ENCODE measurements at regions not wholly inside any gene's neighbourhood (a gene's known extent, or its start where the extent isn't known, plus 50 kb on each side); places are given as distances from the start of the nearest gene placed in this dataset.

DNA sequence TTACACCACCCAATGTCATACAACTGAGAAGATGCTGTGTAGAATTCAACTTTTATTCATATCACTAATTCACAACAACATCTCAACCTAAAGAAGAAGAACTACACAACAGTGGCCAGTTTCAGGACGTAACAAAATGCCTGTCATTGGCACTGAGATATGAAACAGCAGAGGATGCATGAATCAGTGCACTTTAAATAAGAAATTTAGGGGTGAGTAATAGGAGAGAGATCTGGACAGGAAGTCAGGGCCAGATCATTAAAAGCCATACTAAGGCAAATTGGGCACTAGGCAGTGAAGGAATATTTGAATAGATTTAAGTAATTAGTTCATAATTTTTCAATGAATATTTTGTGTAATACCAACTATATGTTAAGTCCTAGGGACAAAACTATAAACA lies 510.5 kb downstream of the PLPP3 start:
- DNase-seq (ENCODE audit: low read depth): no peak

GRCh38 chr1:56068210-56068609 lies 511.2 kb downstream of the PLPP3 start:
- DNase-seq (ENCODE audit: low read depth): no peak

DNA sequence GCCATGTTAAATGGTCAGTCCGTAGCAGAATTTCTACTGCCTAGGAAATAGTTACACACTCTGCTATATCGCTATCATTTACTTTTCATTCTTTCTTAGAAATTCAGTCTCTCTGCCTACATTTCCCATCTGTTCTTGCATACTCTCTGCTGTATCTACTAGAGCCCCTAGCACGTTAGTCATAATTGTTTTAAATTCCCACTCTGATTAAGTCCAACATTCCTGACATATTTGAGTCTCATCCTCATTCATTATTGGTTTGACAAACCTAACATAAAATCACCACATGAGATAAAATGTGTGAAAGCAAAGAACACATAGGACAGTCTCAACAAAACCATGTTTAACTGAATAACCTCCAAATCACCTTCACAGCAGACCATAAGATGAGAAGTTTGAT lies 513.6 kb downstream of the PLPP3 start:
- no peak for DNase-seq (ENCODE audit: low read depth)

DNA sequence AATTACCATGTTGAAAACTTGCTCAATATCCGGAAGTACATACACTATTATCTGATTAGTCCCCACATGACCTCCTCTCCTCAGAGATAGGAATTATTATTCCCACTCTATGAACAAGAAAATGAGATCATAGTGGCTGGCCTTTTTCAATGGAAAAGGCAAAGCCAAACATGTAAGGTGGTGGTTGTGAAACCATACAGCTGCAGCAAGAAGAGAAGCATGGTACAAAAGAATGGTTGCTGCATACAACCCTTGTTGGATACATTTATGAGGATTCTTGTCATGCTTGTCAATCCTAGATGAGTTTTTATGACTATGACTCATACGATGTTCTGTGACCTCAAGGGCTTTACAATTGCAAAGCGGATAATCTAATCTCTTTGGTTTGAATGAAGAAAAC lies 514.7 kb downstream of the PLPP3 start:
- DNase-seq (ENCODE audit: low read depth): no peak

- DNase-seq (ENCODE audit: low read depth): no peak
Measured at GRCh38 chr1:56063461-56063860, 515.9 kb downstream of the PLPP3 start.

- no peak for DNase-seq (ENCODE audit: low read depth)
Measured at GRCh38 chr1:56062625-56063024, 516.7 kb downstream of the PLPP3 start.

- no peak for DNase-seq (ENCODE audit: low read depth)
Measured at GRCh38 chr1:56061824-56062223, 517.5 kb downstream of the PLPP3 start.

DNA sequence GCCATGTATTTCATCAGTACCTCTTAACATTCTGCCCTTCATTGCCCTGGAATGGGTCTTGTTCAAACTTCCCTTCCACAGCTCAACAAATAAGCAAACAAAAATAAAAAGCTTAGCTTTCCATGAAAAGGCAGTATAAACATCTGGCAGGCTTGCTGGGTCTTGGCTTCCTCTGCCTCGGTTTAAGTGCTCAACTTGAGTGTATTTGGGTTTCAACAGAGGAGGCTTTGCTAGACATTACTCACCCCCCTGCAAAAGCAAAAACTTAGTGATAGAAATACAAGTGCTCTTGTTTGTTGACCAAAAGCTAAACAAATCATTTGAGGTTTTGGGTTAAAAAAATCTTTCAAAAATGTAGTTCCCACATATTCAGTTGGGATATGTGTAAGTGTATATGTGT lies 518.5 kb downstream of the PLPP3 start:
- DNase-seq (ENCODE audit: low read depth): no peak

DNA sequence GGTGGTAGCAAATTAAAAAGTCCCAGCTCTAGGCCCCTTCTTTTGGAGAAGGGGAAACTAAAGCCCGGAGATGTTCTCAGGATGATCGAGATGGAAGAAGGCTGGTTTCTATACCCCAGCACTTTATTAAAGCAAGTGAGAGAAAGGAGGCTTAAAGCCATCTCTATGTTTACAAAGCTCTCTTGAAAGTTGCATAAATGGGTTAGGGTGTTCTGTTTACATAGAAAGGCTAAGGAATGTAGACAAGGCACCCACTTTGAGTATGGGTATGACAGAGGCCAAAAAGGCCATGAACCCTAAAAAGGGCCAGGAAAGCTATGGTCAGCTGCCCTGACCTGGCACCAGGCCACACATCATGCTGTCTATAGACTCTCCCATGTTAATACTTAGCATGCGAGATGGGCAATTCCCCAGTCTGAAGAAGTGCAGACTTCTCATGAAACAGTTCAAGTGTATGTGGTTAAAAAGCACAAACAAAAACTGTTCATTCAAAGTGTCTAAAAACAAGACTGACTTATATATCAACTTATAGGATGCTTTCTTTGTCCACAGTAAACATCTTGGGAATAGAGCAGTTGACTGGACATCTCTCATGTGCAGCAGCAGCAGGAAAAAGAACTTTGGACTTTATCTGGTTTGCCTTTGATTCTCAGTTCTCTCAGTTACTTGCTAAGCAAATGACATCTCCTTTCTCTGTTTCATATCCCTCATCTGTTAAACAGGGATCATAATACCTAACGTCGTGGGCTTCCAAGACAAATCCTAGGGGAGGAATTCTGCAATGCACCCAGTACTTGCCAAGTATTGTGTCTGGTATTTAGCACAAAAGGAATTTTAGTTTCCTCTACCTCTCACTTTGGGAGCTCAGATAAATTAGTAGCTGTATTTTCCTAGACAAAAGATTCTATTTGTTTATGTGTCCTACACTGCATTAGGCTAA lies 521.6 kb downstream of the PLPP3 start:
- DNase-seq (ENCODE audit: low read depth): no peak

DNA sequence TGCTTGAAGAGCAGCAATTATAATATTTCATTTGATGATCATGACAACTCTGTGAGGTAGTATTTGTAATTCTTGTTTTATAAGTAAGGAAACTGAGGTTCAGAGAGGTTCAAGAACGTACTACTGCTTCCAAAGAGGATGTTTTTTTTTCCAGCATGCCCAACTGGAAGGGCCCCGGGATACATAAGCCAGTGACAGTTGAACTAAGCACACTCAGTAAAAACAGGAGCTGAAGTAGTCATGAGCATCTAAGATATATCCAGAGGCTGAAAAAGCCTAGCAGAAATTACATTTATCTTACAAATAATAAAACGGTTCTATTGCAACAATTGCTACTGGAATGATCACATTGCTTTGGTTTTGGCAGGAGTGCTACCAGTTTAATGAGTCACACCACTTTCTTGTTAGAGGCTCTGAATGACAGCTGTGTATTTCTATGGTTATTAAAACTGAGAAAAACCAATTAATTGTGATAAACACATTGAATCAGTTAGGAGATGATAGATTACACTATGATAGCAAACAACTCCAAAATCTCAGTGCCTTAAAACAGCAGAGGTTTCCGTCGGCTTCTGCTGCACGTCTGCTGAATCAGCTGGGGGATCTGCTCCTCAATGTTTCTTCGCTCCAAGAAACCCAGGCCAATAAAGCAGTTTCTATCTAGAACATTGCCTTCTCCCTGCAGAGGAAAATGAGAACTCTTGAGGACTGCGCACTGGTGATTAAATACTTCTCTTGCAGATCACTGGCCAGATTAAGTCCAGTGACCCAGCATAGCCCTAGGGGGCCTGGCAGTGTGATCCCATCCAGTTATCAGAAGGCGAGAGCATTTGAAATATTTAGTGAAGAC lies 522.7 kb downstream of the PLPP3 start:
- DNase-seq (ENCODE audit: low read depth): no peak

DNA sequence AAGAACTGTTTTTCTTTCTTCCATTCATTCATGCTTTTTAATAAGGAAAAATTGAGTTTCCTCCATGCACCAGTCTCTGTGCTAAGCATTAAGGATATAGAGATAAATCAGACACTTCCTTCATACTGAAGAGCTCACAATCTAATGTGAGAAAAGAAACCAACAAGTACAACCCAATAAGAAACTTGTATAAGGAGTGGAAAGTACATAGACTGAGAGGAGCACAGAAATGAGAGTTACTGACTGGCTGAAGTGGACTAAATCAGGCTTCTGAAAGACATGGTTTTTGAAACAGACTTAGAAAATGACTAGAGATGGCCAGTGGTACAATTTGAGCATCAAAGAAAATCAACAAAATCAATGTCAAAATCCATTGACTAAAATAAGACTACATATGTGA lies 524.4 kb downstream of the PLPP3 start:
- no peak for DNase-seq (ENCODE audit: low read depth)

GRCh38 chr1:56052041-56052440 lies 527.3 kb downstream of the PLPP3 start:
- DNase-seq (ENCODE audit: low read depth): no peak

GRCh38 chr1:56050911-56051310 lies 528.5 kb downstream of the PLPP3 start:
- DNase-seq (ENCODE audit: low read depth): no peak

GRCh38 chr1:56045477-56045876 lies 533.9 kb downstream of the PLPP3 start:
- DNase-seq (ENCODE audit: low read depth): no peak

GRCh38 chr1:56045062-56045461 lies 534.3 kb downstream of the PLPP3 start:
- DNase-seq (ENCODE audit: low read depth): no peak

- DNase-seq (ENCODE audit: low read depth): no peak
Measured at GRCh38 chr1:56036479-56036878, 542.9 kb downstream of the PLPP3 start.

- no peak for DNase-seq (ENCODE audit: low read depth)
Measured at GRCh38 chr1:56034847-56035481, 544.4 kb downstream of the PLPP3 start.

DNA sequence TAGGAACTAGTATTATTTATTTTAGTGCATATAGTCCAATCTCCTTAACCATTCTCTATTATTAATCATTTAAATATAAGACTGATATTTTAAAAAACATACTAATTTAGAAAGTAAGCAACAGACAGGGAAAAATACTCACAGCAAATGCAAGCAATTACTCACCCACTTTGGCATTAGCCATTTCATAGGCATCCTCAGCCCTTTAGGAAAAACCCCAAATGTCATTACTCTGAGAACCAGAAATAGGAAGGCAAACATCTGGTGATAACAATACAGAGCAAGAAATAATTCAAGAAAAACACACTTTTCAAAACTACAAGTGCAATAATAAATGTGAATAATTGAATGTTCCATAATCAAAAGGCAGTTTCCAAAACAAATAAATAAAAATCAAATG lies 545.1 kb downstream of the PLPP3 start:
- DNase-seq (ENCODE audit: low read depth): no peak

DNA sequence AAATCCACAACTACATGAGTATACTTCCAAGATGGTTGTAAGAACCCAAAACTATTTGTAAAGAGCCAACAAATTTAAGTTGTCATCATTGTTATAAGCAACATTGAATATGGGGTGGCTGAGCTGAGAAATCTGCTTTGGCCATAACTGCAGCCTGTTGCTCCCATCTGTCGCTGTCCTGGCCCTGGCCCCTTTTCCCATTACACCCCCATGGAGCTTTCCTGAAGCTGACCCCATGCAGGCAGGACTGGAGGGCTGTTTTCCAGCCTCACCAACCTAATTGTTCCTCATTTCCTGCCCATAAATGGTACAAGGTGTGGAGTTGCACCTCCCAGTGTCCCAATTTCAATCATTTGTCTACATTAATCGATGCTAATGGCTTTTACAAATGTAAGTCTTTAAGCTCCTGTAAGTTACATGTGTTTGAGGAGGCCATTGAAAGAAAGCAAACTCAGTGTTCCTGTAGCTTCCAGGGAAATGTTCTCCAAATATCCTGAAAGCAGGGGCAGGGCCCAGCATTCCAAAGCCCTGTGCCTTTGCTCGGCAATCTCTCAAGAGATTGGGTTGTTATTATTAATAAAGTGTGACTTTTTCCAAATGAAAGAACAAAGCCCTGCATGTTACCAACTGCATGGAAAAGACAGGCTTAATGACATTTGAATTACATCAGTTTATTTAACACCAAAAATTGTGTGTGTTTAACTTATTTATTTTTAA lies 545.9 kb downstream of the PLPP3 start:
- no peak for DNase-seq (ENCODE audit: low read depth)

- no peak for DNase-seq (ENCODE audit: low read depth)
Measured at GRCh38 chr1:56032096-56032676, 547.2 kb downstream of the PLPP3 start.

DNA sequence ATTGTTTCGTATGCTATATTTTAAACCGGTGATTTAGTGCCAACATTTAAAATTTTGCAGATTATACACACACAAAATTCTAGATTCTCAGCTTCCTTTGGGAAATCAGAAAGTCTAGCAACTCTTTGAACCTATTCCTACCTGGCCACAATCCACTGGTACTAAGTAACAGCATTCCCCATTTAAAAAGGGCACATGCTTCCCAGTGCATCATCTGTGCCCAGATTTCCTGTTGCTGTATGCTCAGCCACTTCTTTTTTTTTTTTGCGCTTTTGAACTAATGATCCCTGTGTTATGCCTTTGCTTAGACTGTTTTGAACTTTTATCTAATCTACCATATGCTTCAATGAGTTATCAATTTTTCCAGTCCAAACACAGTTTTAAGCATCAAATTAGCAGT lies 548.4 kb downstream of the PLPP3 start:
- DNase-seq (ENCODE audit: low read depth): no peak
